Embryonic facial prominence (tissue), 1 donor: ENCODE measurements at regions not wholly inside any gene's neighbourhood (a gene's known extent, or its start where the extent isn't known, plus 50 kb on each side); places are given as distances from the start of the nearest gene placed in this dataset.

Source experiments
- DNase-seq: peaks from one replicate; pipeline ENCODE4 v3.0.0-alpha.2; 2016; ENCODE audit errors: extremely low spot score

- DNase-seq = no peak
These were observed 236.1 kb downstream of the C12orf50 start for GRCh38 chr12:87793131-87793530.

- DNase-seq = no peak
These were observed 244.9 kb downstream of the C12orf50 start for GRCh38 chr12:87784350-87784749.

- no peak for DNase-seq
These were observed 245.7 kb downstream of the C12orf50 start for GRCh38 chr12:87783467-87783866.

DNA sequence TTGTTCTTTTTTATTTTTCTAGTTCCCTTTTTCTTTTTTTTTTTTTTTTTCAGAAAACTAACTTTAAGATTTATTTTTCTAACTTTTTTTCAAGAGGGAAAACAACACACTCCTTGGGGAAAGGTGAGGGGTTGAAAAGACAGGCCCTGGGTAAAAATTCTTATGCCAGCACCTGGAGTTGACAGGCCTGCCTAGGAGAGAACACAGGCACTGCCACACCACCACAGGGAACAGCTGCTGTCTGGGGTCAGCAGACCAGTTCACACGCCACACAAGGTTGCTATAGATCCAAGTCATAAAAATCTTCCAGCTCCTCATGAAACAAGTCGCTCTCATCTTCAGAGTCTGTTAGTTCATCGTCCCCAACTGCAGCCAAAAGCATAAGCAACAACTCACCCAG is 246.4 kb downstream of the C12orf50 start:
- no peak for DNase-seq

DNA sequence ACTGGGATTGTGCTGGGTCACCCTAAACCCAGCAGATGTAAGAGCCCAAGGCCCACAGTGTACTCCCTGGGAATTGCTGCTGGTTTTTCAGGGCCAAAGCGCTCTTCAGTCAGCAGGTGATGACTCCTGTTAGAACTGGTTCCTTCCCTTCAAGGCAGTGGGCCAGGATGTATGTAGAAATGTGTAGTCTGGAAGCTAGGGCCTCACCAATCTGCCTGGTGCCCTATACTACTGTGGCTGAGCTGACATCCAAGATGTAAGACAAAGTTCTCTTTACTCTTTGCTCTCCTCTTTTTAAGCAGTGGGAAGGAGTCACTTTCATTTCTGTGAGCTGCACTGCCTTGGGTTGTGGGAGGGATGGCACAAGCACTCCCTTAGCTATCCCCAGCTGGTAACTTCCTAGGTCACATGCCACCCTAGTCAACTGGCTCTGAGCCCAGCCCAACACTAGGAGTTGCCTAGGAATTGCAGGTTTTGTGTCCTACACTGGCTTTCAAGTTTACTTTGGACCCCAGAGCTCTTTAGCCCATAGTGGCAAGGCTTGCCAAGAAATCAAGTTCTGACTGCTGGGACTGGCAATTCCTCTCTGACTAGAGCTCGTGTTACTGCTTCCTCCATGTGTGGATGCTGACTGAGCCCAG is 249.2 kb downstream of the C12orf50 start:
- DNase-seq = no peak

DNA sequence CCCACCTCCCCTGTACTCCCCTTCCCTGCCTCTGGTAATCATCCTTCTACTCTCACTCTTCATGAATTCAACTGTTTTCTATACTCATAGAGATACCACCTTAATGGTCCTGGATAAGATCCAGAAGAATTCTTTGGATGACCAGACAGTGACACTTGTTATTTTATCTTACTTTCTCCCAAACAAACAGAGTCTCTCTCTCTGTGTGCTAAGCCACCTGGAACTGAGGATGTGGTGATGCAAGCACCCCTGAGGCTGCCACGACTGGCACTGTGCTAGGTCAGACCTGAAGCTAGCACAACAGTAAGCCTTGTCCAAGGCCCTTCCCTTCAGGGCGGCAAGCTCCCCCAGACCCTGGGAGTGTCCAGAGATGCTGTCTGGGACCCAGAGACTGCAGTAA is 250.2 kb downstream of the C12orf50 start:
- DNase-seq = no peak

DNA sequence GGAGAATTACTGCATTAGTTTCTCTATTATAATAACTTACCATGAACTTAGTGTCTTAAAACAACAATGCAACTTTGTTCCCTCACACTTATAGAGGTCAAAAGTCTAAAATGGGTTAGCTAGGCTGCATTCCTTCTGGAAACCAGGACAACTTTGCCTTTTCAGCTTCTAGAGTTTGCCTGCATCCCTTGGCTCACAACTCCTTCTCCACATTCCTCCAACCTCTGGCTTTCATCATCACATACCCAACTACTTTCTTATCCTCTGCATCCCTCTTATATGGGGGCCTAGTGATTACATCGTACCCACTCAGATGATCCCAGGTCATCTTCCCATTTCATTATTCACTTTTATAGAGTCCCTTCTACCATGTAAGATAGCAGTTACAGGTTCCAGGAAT is 251.1 kb downstream of the C12orf50 start:
- no peak for DNase-seq

DNA sequence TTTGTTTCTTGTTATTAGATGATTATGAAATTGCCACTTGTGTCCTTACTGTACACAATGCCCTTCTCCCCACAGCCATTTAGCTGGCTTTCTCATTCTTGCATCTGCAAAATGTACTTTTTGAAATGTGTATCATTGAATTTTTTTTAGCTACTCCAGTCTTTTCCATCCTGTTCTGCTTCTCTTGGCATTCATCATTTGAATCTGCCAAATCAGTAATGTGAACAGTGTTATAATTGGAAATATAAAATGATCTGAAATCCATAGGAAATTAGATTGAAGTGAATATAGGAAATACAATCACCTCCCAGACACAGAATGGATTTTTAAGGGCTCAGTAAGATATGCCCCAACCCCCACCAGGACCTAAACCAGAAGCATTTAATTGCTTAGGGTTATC is 253.4 kb downstream of the C12orf50 start:
- DNase-seq = no peak

DNA sequence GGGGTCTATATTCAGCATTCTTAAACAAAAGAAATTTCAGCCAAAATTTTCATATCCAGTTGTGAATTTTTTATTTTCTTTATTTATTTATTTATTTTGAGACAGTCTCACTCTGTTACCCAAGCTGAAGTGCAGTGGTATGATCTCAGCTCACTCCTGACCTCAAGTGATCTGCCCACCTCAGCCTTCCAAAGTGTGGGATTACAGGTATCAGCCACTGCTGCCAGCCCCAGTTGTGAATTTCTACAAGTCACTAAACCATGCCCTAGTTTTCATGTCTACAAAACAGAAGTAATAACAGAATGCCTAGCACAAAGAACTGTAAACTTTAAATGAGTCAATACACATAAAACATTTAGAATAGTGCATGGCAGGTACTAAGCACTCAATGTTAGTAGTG is 254.2 kb downstream of the C12orf50 start:
- DNase-seq = no peak

GRCh38 chr12:87772401-87772800 is 256.8 kb downstream of the C12orf50 start:
- DNase-seq = no peak

DNA sequence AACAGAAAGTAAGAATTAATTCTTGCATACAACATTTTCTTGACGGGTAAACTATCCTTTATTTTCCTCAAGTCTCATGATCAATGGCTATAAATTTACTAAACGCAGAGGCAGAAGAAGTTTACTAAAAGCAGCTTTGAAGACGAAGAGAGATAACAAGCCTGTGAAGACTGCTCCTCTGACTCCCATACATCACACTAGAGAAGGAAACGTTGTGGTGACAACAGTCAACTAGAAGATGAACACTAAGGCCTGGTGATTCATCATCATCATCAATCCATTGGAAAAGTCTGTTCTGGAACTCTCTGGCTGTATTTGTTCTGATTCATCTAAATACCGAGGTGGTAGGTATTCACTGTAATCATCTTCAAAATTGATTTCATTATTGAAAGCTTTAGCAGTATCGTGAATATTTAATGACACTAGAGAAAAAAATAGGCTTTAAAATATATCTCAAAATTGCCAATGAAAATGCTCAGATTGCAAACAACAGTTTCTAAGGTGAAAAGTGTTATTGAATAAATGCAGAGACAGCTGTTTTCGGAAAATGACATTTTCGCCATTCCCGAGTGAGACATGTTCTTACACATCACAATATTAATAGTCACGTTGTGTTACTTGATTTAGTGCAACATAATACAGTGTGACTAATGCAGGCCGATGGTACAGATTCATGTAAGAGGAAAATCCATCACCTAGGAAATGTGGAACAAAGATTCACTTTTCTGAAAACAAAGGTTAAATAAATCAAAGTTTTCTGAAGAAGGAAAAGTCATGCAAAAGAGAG is 260.5 kb downstream of the C12orf50 start:
- DNase-seq = no peak

DNA sequence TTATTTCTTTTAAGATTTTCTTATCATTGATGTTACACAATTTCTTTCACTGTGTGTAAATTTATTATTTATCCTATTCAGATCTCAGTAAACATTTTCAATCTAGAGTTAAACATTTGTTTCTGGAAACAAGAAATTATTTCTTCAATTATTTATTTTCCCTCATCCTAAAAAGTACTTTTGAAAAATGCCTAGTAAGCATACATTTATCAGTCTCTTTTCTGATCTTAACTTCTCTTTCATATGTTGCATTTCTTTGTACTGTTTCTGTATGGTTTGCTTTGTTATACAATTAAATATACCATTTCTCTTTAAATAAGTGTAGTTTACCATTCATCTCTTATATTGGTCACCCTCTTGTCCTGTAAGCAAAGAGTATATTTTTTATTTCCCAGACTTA is 263.2 kb downstream of the C12orf50 start:
- no peak for DNase-seq

- no peak for DNase-seq
These were observed 268.3 kb downstream of the C12orf50 start for GRCh38 chr12:87760943-87761342.

DNA sequence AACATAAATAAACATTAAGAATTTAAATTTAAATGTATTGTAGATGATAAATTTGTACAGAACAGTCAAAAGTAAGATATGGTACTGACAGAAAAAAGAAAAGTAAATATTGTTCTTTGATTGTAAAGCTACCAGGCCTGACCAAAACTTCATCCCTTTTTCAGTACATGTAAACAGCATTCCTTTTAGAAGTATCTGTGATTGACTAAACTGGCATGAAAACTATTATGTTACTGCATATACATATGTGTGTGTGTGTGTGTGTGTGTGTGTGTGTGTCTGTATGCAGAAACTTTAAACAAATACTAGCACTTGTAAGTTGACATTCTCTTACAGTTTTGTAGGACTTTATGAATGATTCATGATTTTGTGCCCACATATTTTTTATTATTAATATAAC is 270.9 kb downstream of the C12orf50 start:
- DNase-seq = no peak

DNA sequence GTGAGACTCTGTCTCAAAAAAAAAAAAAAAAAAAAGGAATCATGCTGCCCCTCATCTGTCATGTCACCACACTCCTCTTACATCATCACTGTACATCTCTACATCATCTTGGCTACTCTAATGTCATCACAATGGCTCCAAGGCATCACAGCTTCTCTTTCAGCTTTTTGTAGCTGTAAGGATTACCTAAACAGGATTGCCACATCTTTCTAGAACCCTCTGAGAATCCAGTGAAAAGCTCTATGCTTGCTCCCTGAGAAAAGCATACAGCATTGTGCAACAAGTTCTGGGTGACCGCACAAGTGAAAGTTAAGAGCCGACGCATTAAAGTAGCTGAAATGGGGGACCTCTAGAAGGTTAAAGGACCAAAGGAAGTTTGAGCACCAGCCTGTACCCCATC is 272.5 kb downstream of the C12orf50 start:
- no peak for DNase-seq

DNA sequence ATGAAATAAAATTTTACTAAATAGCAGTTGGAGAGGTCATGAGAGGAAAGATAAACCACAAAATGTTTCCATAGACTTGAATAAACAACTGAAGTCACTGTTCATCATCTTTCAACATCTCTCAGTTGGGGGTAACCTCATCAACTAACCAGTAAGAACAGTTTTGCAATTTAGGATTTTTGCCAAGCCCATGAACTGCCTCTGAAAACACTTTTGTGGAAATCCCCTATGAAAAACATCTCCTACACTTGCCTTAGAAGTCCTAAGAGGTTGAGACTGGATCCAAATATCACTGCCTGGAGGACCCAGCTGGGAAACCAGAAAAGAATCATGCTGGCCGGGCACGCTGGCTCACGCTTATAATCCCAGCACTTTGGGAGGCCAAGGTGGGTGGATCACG is 273.1 kb downstream of the C12orf50 start:
- DNase-seq = no peak

DNA sequence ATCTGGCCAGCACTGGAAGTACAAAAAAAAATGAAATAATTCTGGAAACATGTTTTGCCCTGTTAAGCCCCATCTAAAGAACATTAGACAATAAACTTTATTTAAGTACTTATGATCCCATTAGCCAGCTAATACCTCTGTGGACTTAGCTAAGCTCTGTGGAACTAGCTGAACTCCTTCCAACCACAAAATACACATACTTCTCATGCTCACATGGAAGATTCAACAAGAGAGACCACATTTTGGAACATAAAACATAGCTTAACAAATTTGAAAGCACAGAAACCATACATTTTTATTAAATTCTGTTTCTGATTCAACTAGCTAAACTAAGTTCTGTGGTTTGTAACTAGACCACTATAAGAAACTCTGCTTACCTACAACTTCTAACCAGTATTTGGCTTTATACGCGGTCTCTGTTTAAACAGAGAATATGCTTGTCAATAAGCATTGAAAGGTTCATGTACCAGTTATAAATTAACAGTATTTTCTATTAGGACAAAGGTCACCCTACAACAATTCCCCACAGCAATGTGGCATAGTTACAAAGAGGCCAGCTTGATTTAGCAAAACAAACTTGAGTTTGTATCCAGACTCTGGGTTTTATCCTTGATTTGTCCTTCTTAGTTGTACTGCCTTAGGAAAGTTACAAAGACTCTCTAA is 300.1 kb downstream of the C12orf50 start:
- DNase-seq = peak; percentile 7

DNA sequence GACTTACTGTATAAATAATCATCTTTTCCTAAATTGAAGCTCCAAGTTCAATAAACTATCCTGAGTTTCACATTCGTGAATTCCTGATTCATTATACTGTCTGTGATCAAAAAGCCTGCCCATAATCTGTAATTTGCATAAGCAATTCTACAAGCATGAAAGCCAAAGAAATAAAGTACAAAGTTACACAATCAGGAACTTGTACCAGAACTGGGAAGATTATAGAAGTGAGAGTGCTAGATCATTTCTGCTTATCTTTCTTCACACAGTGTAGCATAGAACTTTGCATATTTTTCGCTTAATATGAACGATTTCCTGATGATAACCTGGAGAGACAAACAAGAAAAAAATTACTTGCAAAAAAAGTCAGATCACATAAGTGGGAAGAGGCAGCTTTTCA is 308.2 kb downstream of the C12orf50 start:
- no peak for DNase-seq

DNA sequence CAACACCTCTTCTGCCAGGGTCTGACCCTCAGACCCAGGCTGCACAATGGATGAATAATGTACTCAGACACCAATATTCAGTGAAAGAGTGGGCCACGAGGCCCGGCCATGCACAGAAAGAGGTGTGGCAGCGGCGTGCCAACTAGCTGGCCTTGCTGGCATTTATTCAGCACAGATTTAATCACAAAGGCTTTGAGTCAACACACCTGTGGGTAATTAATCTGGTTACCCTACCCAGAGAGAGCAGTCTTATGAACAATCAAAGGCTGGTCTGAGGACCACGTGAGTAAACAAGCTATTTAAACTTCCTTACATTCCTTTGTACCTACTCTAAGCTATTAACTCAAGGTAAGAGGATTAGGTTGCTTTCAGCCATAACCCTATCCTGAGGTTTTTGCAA is 324.8 kb downstream of the C12orf50 start:
- DNase-seq = no peak

DNA sequence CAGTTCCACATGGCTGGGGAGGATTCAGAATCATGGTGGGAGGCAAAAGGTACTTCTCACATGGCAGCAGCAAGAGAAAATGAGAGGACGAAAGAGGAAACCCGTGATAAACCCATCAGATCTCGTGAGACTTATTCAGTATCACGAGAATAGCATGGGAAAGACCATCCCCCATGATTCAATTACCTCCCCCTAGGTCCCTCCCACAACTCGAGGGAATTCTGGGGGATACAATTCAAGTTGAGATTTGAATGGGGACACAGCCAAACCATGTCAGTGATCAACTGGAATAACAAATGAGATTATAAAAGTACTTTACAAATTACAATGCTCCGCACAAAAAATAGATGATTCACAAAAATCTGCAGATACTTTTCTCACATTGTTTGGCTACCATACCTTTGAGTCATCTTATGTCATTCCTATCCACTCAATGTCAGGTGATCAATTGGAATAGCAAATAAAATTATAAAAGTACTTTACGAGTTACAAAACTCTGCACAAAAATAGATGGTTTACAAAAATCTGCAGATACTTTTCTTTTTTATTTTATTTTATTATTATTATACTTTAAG is 338.9 kb downstream of the C12orf50 start:
- no peak for DNase-seq

DNA sequence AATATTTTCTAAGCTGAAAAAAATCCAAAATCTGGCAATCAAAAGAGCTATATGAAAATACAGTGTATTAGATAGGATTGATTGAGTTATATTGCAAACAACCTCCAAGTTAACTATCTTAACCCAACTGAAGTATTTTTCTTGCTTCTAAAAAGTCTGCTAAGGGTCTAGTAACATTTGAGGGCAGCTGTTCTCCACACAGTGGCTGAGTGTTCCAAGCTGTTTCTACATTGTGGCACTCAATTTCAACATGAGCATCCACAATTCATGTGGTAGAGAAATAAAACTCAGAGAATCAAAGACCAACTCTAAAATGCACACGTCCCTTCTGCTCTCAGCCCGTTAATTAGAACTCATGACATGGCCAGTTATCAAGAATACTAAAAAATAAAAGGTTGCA is 340.0 kb downstream of the C12orf50 start:
- DNase-seq = no peak

GRCh38 chr12:87687362-87687761 is 341.8 kb downstream of the C12orf50 start:
- DNase-seq = no peak

GRCh38 chr12:87685696-87686095 is 343.5 kb downstream of the C12orf50 start:
- no peak for DNase-seq
